Endothelial cell of umbilical vein (primary cell): ENCODE measurements at regions not wholly inside any gene's neighbourhood (a gene's known extent, or its start where the extent isn't known, plus 50 kb on each side); places are given as distances from the start of the nearest gene placed in this dataset.

Source experiments
- TF ChIP-seq, protein P1 (sequence below), 2 donors: IDR thresholded peaks; 1 replicate in 1 of 2; 2 replicates in 1 of 2; pipeline ENCODE4 v1.5.1; 2011; ENCODE audit warnings: low read length in 2 of 2, mild to moderate bottlenecking in 2 of 2, moderate library complexity in 2 of 2, control low read depth in 1 of 2, inconsistent platforms in 1 of 2, low read depth in 1 of 2; ENCODE audit not compliant: insufficient read depth in 1 of 2; ENCODE audit errors: extremely low read depth in 1 of 2
- TF ChIP-seq, protein P2 (sequence below): IDR thresholded peaks from 2 replicates; pipeline ENCODE4 v1.6.1; 2011; ENCODE audit not compliant: insufficient read depth, insufficient read length

DNA sequence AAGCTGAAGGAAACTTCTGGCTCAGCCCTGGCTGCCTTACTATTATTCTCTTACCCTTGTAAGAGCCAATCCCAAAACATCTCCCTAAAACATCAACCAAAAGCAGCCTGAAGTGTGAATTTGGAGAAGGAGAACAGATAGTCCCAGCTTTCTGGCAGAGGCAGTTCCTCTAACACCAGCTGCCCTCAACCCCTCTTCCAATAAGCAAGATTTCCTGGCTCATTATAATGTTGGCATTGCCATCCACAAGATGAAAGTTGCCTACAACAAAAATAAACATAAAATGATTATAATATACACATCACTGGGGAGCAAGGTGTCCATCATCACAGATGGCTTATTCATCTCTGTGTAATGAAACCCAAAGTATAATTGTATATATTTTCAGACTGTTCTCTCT, 352.5 kb upstream of the CCDC196 start:
- TF ChIP-seq, protein P1, sequence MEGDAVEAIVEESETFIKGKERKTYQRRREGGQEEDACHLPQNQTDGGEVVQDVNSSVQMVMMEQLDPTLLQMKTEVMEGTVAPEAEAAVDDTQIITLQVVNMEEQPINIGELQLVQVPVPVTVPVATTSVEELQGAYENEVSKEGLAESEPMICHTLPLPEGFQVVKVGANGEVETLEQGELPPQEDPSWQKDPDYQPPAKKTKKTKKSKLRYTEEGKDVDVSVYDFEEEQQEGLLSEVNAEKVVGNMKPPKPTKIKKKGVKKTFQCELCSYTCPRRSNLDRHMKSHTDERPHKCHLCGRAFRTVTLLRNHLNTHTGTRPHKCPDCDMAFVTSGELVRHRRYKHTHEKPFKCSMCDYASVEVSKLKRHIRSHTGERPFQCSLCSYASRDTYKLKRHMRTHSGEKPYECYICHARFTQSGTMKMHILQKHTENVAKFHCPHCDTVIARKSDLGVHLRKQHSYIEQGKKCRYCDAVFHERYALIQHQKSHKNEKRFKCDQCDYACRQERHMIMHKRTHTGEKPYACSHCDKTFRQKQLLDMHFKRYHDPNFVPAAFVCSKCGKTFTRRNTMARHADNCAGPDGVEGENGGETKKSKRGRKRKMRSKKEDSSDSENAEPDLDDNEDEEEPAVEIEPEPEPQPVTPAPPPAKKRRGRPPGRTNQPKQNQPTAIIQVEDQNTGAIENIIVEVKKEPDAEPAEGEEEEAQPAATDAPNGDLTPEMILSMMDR (IDR thresholded peaks at IDR 0.05; ENCODE audit: extremely low read depth in 1 of 2, insufficient read depth in 1 of 2, low read depth in 1 of 2, low read length in 2 of 2): no peak
- TF ChIP-seq, protein P2, sequence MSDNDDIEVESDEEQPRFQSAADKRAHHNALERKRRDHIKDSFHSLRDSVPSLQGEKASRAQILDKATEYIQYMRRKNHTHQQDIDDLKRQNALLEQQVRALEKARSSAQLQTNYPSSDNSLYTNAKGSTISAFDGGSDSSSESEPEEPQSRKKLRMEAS: no peak
